ENCODE measurements at regions not wholly inside any gene's neighbourhood (a gene's known extent, or its start where the extent isn't known, plus 50 kb on each side); places are given as distances from the start of the nearest gene placed in this dataset.

DNA sequence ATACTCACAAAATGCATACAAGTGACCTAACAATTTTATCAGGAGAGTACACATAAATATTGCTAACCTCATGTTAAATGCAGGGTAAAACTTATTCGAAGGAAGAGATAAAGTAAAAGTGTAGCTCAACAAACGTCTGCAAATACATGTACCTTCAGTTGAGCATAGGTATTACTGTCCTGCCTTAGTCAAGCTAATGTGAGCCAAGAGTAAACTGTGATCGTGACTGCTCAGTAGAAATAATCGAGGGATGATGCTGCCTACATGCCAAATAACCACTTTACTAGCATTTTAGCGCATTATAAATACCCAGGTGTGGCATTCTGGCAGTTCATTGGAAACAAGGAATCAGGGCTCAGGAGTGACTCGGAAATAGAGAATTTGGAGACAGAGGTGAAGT is 779.5 kb downstream of the SOCS6 start:
- TF ChIP-seq, protein P1, sequence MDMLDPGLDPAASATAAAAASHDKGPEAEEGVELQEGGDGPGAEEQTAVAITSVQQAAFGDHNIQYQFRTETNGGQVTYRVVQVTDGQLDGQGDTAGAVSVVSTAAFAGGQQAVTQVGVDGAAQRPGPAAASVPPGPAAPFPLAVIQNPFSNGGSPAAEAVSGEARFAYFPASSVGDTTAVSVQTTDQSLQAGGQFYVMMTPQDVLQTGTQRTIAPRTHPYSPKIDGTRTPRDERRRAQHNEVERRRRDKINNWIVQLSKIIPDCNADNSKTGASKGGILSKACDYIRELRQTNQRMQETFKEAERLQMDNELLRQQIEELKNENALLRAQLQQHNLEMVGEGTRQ (IDR thresholded peaks at IDR 0.05), result no peak
- no peak for TF ChIP-seq JUNB (IDR thresholded peaks at IDR 0.05)
- no peak for TF ChIP-seq EP300 (IDR thresholded peaks at IDR 0.05)
- TF ChIP-seq KDM1A (IDR thresholded peaks at IDR 0.05; ENCODE audit: low read depth), result no peak
- TF ChIP-seq, protein P2, sequence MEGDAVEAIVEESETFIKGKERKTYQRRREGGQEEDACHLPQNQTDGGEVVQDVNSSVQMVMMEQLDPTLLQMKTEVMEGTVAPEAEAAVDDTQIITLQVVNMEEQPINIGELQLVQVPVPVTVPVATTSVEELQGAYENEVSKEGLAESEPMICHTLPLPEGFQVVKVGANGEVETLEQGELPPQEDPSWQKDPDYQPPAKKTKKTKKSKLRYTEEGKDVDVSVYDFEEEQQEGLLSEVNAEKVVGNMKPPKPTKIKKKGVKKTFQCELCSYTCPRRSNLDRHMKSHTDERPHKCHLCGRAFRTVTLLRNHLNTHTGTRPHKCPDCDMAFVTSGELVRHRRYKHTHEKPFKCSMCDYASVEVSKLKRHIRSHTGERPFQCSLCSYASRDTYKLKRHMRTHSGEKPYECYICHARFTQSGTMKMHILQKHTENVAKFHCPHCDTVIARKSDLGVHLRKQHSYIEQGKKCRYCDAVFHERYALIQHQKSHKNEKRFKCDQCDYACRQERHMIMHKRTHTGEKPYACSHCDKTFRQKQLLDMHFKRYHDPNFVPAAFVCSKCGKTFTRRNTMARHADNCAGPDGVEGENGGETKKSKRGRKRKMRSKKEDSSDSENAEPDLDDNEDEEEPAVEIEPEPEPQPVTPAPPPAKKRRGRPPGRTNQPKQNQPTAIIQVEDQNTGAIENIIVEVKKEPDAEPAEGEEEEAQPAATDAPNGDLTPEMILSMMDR (IDR thresholded peaks at IDR 0.05), result no peak
- TF ChIP-seq JUN (IDR thresholded peaks at IDR 0.05), result no peak
- TF ChIP-seq POLR2A (IDR thresholded peaks at IDR 0.05; ENCODE audit: low read length), result no peak
- TF ChIP-seq HDAC2 (IDR thresholded peaks at IDR 0.05), result no peak
- TF ChIP-seq, protein P3, sequence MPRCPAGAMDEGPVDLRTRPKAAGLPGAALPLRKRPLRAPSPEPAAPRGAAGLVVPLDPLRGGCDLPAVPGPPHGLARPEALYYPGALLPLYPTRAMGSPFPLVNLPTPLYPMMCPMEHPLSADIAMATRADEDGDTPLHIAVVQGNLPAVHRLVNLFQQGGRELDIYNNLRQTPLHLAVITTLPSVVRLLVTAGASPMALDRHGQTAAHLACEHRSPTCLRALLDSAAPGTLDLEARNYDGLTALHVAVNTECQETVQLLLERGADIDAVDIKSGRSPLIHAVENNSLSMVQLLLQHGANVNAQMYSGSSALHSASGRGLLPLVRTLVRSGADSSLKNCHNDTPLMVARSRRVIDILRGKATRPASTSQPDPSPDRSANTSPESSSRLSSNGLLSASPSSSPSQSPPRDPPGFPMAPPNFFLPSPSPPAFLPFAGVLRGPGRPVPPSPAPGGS (IDR thresholded peaks at IDR 0.05), result no peak
- no peak for TF ChIP-seq HEYL (CRISPR knock-in tag; IDR thresholded peaks at IDR 0.05)
- TF ChIP-seq, protein P4, sequence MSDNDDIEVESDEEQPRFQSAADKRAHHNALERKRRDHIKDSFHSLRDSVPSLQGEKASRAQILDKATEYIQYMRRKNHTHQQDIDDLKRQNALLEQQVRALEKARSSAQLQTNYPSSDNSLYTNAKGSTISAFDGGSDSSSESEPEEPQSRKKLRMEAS (IDR thresholded peaks at IDR 0.05), result no peak
- no peak for TF ChIP-seq SMC3 (IDR thresholded peaks at IDR 0.05)
